Putamen (tissue), 1 donor: ENCODE measurements at regions not wholly inside any gene's neighbourhood (a gene's known extent, or its start where the extent isn't known, plus 50 kb on each side); places are given as distances from the start of the nearest gene placed in this dataset.
"Not testable (repeated sequence)": the region's sequence is repeated elsewhere in the genome, so short reads cannot be mapped to it uniquely, and the experiment has no call there.

Experiments used
- DNase-seq: peaks from one replicate; pipeline ENCODE4 v3.0.0-alpha.2; 2016; ENCODE audit warnings: low spot score

DNA sequence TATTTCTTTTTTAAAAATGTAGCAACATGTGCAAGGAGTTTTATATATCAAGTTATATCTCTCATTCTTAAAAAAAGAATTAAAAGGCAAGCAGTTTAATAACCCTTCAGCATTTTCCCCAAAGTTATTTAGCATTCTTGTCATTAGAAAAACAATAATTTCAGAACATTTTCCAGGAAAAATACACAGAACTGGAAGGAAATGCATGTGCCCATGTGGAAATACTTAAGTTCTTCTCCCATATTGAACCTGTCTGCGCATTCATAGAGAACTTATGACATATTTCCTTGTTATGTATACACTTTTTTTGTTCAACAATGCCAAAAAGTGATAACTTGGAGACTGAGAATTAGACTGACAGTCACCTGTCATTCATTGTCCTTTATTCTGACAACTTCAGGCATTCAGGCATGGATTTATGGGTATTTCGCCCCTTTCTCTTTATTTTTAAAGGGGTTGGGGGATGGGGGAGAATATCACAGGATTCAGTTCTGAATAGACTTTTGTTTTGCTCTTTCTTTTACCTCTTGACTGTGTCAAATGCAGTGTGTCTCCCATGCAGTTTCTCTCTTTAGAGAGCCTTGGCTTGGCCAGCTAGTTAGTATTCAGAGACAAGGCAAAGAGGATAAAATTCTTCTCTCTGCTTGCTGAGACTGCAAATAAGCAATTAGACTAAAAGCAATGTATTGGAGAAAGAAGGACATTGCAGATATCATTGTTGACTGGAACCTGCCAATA, 701.0 kb downstream of the NR2F1-AS1 start:
- no peak for DNase-seq

DNA sequence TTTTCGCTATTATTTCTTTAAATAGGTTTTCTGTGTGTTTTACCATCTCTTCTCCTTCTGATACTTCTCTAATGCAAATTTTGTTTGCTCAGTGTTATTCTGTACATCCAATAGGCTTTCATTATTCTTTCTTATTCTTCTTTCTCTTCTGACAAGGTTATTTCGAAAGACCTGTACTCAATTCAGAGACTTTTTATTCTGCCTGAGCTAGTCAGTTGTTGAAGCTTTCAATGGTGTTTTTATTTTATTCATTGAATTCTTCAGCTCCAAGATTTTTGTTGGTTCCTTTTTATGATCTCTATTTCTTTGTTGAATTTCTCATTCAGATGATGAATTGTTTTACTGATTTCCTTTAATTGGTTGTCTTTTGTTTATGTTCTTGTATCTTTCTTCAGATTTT, 706.2 kb downstream of the NR2F1-AS1 start:
- DNase-seq: no peak

DNA sequence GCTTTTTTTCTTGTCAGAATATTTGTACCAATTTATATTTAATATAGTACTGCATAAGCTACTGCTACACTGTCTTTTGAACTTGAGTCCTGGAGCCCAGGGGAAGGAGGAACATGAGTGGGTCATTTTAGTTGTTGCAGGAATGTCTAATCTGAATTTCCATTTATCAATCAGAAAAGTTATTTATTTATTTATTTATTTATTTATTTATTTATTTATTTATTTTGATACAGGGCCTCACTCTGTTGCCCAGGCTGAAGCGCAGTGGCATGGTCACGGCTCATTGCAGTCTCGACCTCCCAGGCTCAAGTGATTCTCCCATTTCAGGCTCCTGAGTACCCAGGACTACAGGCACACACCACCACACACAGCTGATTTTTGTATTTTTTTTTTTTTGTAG, 712.6 kb downstream of the NR2F1-AS1 start:
- no peak for DNase-seq

DNA sequence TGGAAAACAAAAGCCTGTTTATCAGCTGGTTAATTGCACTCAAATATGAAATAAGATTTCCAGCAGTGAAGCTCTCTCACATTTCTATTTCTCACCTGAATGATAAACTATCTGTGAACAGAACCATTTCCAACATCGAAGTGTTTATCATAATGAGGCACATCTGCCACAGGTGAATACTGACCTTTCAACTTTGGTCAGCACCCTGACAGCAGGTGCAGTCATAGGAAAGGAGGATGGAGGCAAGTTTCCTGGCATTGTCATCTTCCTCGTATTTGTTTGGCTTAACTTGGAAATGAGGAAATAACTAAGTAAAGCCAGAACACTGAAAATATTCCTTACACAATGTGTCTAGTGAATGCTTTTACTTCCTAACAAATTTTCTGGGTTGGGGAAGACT, 716.4 kb downstream of the NR2F1-AS1 start:
- no peak for DNase-seq

DNA sequence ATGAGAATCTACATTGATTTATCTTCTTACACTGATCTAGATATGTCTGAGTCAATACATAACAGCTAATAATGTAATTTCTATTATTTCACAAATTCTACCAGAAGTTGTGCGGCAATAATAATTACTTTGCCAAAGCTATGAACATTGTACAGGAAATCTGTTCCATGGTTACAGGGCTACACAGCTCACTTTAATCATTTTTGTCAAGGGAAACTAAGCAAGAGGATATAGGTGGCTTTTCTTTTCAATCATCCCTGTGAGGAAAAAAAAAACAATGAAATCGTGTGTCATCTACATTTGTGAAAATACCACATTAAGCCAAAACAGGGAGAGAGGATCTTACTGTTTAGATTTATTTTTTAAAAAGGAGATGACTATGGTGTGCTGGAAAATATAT, 717.4 kb downstream of the NR2F1-AS1 start:
- no peak for DNase-seq

DNA sequence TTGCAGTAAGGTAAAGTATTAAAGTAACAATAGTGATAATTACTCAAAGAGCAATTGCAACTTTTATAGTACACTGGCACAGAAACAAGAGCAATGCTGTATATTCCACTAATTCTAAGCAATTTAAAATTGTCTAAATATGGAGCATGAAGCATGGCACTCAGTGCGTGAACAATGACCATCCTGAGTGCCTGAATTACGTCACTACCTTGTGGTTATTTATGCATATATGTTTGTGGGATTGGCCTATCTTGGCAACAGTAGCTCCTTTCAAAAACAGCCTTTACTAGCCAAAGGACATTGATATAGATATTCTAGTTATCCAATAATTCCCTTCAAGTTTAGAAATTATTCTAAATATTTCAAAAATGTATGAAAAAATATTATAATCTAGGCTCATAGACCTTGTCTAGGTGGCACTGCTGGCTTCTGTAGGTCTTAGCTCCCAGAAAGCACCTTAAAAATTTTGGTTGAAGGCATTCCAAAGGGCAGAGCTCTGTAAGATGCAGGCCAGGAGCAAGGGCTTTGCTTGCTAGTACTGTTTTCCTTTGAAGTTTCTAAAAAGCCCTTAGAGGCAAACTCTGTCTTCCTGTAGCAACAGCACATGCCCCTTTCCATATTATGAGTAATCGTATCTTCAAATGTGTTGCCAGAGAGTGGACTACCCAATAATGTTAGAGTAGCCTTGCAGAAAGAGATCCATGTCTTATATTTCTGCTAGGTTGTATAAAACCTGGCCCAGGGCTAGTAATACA, 719.3 kb downstream of the NR2F1-AS1 start:
- DNase-seq: no peak

DNA sequence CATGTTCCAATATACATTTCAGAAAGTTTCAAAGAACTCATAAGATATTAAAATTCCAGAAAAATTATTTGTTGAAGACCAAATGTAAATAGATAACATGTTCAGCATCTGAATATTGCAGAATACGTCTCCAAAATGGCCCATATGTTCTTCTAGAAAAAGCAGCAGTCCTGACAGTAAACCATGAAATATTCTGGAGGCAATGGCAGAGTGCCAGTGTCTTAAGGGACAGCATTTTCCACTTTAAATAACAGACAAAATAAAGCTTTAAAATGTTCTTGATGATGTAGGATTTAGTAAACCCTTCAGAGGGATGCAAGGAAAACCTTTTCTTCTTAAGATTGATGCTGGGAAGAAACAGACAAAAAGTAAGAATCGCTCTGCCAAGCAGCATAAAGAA, 721.0 kb downstream of the NR2F1-AS1 start:
- no peak for DNase-seq

DNA sequence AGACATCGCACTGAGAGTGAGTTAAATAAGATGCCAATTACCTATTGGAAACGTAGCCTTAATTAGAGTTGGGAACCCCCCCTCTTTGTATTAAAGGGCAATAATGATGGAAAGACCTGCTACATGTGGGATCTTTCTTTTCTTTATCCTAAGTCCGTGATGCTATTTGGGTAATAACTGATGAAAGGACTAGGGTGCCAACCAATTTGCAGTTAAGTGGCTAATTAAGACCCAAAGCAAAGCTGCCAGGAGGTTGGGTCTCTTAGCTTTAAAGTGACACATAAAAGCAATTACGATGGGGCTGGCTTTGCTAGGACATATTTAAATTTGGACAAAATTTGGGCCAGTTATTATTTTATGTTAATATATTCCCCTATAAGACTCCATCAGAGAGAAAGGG, 728.8 kb downstream of the NR2F1-AS1 start:
- DNase-seq: no peak

DNA sequence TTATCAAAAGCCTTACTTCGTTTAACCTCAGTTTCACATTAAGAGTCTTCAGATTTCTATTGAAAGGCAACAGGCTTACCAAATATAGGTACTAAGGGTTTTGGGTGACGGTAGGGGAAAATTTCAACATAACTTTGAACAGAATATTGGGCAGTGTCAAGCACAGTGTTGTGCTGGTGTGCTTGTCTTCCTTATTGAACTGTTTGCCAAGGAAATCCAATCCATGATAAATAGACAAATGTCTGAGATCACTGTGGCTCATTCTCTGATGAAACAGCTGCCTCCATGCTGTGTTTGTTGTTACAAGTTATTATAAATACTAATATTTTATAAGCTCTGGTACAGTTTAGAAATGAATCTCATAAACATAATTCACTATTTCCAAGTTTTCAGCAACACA, 730.1 kb downstream of the NR2F1-AS1 start:
- DNase-seq: no peak

DNA sequence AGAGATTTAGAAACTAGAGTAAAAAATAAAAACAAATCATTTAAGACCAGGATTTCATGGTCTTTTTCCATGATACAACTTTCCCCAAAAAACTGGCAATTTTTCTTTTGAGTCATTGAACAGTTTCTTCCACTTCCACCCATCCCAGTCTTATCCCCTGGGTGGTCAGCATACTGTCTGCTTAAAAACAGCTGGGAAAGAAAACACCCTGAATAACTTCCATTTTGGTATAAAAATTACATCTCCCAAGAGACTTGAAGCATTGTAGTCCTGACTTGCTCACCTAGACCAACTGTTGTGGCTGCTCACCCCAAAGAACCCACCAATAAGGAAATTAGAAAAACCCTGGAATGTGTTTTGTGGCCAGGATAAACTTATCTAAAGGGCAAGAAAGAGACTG, 731.3 kb downstream of the NR2F1-AS1 start:
- no peak for DNase-seq

DNA sequence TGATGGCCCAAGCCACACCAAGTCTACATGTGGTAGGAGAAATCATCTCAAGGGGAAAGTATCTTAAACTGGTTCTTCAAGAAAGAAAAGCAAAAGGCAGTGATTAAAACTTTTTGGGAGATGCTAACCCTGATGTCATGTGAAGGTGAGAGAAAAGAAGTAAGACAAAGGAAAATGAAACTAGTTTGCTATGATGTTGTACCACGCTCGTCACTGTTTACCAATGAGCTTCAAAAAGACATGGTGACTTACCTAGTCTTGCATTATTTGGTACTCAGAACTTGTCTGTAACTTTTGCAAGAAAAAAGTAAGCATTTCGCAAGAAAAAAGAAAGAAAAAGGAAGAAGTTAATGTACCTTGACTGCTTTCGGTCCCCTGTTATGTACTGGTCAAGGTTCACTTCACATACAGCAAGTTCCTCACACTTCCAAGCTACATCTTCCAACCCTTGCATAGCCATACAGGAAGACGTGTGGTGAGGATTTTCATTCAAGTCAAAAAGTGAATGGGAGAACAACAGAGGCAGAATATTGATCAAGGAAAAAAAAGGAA, 739.3 kb downstream of the NR2F1-AS1 start:
- DNase-seq: no peak

DNA sequence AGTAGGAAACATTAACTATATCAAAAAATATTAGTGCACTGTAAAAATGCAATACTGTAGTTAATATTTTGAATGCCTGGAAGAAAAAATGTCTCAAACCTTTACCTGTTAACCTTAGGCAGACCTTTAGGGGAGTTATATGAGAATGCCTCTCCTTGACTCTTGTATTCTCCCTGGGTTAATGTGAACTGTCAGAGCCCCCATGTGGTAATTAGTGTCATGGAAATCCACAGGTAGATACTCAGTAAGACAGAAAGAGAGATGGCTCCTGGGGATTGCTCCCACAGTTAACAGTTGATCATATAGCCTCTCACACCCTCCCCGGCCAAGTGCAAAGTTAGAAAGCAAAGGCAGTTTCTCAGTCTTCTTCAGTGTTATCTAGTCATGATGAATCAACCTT, 742.8 kb downstream of the NR2F1-AS1 start:
- DNase-seq: no peak

DNA sequence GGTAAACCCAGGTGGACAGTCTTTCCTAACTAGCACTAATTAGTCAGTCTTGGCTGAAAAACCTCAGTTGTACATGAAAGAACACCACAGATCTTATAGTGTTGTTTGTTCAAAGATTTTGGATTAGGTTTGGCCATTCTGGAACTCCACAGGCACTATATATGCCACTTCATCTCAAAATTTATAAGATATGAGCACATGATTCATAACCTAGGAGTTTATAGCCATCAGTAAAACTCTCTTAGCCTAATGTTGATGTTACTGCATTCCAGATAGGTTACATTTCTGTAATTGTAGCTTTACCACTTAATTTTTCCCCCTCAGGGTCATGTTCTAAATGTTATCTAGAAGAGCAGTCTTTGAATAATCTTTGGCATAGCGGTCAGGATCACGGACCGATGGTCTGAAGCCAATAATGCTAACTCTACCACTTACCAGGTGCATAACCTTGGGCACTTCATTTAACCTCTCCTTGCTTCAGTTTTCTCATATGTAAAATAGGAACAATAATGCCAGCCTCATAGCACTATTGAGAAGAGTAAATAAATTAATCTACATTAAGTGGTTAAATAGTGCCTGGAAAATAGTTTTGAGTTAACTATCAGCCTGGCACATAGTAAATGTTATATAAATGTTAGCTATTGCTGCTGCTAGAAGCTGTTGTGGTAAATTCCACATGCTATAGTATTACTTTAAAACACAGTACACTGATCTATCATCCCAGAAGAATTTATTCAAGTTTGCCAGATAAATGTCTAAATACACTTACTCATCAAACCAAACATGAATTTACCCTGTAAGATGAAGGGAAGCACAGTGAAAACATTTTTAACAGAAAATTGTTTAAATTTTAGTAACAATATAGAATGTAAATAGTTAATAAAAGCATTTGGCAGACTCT, 743.9 kb downstream of the NR2F1-AS1 start:
- DNase-seq: no peak

DNA sequence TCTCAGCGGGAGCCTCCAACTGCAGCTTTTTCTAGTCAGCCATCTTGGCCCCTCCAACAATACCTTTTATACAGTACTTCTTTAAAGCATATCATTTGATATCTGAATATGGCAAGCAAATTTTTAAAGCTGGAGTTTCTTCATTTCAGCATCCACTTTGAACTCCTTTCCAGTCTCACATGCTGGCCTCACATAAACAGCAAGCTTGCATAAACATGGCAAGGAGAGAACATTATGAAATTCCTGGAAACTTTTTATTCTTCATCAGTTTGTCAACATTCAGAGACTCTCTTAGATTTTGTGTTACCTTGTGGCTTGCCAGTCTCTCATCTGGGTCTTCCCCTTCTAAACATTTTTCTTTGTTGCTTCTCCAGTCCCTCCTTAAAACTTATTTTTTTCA, 745.3 kb downstream of the NR2F1-AS1 start:
- no peak for DNase-seq

DNA sequence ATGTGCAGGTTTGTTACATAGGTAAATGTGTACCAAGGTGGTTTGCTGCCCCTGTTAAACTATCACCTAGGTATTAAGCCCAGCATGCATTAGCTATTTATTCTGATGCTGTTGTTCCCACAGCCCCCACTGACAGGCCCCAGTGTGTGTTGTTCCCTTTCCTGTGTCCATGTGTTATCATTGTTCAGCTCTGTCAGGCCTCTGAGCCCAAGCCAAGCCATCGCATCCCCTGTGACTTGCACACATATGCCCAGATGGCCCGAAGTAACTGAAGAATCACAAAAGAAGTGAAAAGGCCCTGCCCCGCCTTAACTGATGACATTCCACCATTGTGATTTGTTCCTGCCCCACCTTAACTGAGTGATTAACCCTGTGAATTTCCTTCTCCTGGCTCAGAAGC, 757.5 kb downstream of the NR2F1-AS1 start:
- not testable (repeated sequence) for DNase-seq

DNA sequence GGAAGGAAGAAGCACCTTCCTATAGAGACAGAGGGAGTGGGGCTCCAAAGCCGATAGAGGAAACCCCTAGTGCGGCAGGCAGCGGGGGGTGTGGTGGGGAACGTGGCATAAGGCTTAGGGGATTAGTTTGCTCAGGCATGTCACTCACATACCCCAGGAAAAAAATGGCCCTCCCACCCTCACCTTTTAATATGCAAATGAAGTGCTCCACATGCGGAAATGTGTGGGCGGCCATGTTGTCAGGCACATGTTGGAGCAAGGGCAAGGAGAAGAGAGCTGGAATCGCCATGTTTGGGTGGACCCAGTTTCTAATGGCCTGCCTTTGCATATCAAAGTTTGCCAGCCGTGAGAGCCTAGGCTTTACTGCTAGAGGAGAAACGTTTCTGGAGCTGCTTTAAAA, 758.8 kb downstream of the NR2F1-AS1 start:
- DNase-seq: no peak

DNA sequence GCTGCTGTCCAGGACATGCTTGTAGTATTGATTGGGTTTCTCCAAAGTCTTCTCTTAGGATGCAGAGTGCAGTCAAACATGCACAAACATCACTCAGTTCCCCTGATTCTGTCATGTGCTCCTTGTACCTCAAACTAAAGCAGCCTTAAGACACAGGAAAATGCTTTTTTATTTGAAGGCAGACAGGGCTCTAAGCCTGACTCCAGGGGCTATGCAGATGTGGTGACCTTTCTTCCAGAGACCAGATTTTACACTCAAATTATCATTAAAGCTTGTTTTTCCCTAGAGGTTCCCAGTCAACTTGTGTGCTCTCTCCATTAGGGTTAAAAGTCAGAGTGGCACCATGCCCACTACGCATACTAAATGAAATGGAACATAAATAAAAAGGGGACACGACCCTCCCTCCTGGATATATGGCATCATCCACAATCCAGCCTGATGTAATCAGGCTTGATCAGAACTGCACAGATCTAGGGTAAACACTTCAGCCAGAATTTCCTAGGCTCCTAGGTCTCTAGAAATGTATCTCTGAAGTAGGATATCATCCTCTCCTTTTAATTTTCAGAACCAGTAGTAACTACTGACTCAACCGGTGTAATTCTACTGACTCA, 771.1 kb downstream of the NR2F1-AS1 start:
- no peak for DNase-seq

DNA sequence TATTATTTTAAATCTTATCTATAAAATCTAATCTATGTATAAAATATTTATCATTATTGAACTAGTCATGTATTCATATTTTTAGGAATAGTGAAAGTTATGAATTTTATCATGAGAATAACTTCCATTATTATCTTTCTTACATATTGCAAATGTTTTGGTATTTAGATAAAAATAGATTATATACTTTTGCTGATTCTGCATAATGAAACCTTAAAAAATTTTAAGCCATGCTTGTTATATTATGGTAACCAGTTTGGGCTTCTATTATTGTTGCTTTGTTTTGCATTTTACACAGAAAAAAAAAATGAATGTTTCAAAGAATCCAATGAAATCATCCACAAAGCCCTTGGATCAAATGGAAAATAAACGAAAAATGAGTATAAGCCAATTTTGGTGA, 772.5 kb downstream of the NR2F1-AS1 start:
- no peak for DNase-seq

DNA sequence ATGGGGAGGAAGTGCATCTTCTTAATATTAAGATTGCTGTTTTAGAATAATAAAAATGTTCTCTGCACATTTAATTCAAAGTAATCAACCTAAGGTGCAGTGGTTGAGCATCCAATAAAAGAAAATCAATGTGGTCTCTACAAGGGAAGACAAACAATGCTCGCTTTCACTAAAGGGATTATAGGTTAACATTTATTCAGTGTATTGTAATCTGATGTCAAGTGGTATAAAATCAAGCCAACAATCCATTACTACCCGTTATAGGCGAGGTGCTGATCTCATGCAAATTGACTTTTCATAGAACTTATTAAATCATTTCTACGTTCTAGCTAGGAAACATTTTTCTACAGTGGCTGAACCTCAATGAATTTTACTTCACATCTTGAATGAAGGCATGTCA, 773.9 kb downstream of the NR2F1-AS1 start:
- DNase-seq: no peak

DNA sequence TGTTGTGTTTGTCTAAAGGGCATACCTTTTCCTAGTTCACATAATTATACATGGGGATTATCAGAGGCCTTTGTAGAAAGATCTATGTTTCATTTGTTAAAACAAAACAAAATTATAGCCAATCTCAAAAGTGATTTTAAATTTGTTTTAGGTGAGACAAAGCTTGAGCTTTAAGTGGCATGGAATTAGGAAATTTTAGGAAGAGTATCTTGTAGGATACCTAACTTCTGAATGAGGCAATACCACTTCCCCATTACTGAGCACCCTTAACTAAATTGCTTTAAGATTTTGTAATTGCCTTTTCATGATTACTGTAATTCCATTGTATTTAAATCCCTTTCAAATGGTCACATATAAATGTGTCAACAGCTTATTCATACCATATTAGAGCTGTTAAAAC, 775.6 kb downstream of the NR2F1-AS1 start:
- DNase-seq: no peak

DNA sequence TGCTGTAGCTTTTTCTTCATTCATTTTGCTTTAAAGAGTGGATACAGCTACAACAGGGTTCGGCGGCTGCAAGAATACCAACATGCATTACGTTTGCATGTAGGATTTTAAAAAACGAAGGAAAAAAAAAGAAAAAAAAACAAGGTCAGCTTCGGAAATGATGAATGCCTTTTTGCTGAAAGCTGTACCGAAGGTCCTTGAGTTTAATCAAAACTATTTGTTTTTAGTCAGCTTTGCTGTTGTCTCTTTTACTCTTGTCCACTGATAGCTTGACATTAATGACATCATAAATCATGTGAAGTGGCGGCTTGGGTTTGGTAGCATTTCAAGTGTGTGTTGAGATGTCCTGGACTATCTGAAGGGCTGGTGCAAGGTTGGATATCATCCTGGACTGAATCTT, 779.1 kb downstream of the NR2F1-AS1 start:
- DNase-seq: no peak

DNA sequence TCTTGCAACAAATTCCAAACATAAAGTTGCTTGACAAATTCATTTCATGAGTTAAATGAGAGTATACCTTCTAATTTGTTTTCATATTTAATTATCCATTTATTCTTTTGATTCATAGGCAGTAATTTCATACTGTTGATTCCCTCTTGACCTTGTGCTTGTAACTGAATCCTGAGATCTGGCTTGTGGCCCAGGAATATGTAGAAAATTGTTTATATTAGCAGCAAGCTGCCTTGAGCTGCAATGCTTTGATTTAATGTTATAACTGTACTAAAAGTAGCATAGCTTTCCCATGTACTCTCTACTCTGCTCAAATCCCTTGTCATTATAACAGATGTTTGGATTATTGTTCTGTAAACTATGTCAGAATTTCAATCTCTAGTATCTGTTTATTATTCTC, 780.7 kb downstream of the NR2F1-AS1 start:
- DNase-seq: no peak
